ENCODE measurements at regions not wholly inside any gene's neighbourhood (a gene's known extent, or its start where the extent isn't known, plus 50 kb on each side); places are given as distances from the start of the nearest gene placed in this dataset.

DNA sequence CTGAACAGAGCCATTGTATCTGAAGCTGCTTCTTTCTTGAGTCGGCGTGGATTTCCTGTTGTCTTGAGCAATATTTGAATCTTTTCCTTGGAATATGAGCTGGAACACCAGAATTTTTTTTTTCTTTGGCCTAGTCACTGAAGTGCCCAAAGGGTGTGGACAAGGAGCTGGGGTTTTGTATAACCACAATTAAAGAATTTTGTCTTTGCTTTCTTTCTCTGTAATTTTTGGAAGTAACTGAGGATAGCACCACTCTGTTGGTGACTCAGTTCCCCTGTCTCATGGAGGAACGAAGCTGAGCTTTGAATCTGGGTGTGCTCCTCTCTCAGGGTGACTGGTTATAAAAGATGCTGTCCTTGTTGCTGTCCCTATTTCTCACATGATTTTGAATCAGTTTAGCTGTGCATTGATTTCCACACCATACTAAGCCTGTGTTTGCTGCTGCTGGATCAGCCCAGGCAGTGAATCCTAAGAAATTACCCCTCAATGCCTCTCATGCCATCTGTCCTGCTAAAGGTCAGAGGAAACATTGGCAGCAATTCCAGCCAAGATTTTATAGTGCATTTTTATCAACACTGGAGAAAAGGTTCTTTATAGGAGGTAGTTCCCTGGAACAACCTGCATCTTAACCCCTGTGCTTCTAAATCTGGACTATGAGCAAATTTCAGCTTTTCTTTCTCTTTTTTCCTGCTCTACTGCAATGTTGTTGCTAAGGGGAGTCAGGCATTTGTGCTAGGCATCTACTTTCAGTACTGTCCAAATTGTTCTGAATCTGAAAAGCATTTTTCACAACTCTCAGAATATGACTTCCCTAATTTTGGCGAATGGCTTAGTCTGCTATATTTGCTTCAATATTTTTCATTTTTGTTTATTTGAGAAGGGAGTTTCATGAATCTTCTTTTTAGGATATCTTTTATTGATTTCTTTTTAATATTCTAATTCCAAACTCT is 540.8 kb downstream of the SOX6 start:
- Histone ChIP-seq H3K27me3 (ENCODE audit: insufficient read depth, low read length, poor library complexity) (peaks cover 2% of the 10 kb centered on the region), H3K9me3 (ENCODE audit: insufficient read depth, low read length, severe bottlenecking) (no peaks in the 10 kb centered on the region), H3K9ac (ENCODE audit: low read depth, low read length) (no peak overlapping the region), H3K79me2 (ENCODE audit: insufficient read depth, low read length) (no peaks in the 10 kb centered on the region), H3K27ac (ENCODE audit: low read length) (no peak overlapping the region), H3K4me3 (ENCODE audit: low read depth in 1 of 2, low read length in 2 of 2) (no peak overlapping the region), H3K4me2 (ENCODE audit: insufficient read depth, low read length) (no peak overlapping the region), H2AFZ (ENCODE audit: low read depth, low read length) (no peak overlapping the region), H3K4me1 (ENCODE audit: insufficient read depth, low read length) (no peaks in the 10 kb centered on the region), H4K20me1 (ENCODE audit: insufficient read depth, low read length) (no peaks in the 10 kb centered on the region), H3K36me3 (ENCODE audit: insufficient read depth, low read length) (no peaks in the 10 kb centered on the region)
- TF ChIP-seq, protein P1, sequence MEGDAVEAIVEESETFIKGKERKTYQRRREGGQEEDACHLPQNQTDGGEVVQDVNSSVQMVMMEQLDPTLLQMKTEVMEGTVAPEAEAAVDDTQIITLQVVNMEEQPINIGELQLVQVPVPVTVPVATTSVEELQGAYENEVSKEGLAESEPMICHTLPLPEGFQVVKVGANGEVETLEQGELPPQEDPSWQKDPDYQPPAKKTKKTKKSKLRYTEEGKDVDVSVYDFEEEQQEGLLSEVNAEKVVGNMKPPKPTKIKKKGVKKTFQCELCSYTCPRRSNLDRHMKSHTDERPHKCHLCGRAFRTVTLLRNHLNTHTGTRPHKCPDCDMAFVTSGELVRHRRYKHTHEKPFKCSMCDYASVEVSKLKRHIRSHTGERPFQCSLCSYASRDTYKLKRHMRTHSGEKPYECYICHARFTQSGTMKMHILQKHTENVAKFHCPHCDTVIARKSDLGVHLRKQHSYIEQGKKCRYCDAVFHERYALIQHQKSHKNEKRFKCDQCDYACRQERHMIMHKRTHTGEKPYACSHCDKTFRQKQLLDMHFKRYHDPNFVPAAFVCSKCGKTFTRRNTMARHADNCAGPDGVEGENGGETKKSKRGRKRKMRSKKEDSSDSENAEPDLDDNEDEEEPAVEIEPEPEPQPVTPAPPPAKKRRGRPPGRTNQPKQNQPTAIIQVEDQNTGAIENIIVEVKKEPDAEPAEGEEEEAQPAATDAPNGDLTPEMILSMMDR (IDR thresholded peaks at IDR 0.05; ENCODE audit: borderline replicate concordance, extremely low read depth, low read length, poor library complexity, severe bottlenecking), result no peak
- TF ChIP-seq EZH2 (IDR thresholded peaks at IDR 0.05; ENCODE audit: borderline replicate concordance, low read depth, low read length, severe bottlenecking), result no peak
- no peak for ATAC-seq (ENCODE audit: insufficient read depth, low read depth)
- DNase-seq, result no peak

DNA sequence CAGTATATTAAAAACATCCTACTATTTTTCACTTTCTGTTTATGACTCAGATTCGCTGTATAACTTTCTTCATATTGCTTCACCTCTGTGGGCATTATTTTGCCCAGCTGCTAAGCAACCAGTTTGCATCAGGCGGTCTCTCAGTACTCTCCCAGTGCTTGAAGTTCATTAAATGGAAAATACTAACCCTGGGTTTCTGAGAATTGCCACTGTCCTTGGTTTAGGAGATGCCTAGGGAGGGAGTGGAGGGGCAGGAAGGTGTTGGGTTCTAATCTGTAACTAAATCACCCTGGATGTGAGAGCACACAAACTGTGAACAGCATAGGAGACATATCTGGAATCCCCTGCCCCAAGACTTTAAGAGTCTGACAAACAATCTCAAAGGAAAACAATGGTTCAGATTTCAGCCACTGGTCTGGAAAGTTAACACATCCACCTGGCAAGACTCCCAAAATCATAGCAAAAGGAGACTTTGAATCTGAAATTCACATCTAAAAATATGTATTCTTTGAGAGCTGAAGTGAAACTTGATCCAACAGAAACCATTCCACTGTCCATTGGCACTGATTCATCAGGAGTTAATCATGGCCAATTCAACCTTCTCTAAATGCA is 540.0 kb downstream of the SOX6 start:
- no peaks in the 10 kb centered on the region for H3K27me3 ChIP-seq (ENCODE audit: insufficient read depth, low read length, poor library complexity)
- H3K4me3 ChIP-seq (ENCODE audit: low read depth in 1 of 2, low read length in 2 of 2), result no peak overlapping the region
- H3K27ac ChIP-seq (ENCODE audit: low read length), result no peak overlapping the region
- TF ChIP-seq, protein P1 (IDR thresholded peaks at IDR 0.05; ENCODE audit: borderline replicate concordance, extremely low read depth, low read length, poor library complexity, severe bottlenecking), result no peak
- TF ChIP-seq EZH2 (IDR thresholded peaks at IDR 0.05; ENCODE audit: borderline replicate concordance, low read depth, low read length, severe bottlenecking), result no peak
- H3K9me3 ChIP-seq (ENCODE audit: insufficient read depth, low read length, severe bottlenecking), result no peaks in the 10 kb centered on the region
- no peak overlapping the region for H2AFZ ChIP-seq (ENCODE audit: low read depth, low read length)
- no peak overlapping the region for H3K4me2 ChIP-seq (ENCODE audit: insufficient read depth, low read length)
- no peak overlapping the region for H3K9ac ChIP-seq (ENCODE audit: low read depth, low read length)
- H3K4me1 ChIP-seq (ENCODE audit: insufficient read depth, low read length), result no peaks in the 10 kb centered on the region
- DNase-seq (no peak), ATAC-seq (ENCODE audit: insufficient read depth, low read depth) (peak; percentile 31; the same call in 1 of the 3 replicates)
- no peaks in the 10 kb centered on the region for H3K79me2 ChIP-seq (ENCODE audit: insufficient read depth, low read length)
- H4K20me1 ChIP-seq (ENCODE audit: insufficient read depth, low read length), result no peaks in the 10 kb centered on the region
- no peaks in the 10 kb centered on the region for H3K36me3 ChIP-seq (ENCODE audit: insufficient read depth, low read length)

DNA sequence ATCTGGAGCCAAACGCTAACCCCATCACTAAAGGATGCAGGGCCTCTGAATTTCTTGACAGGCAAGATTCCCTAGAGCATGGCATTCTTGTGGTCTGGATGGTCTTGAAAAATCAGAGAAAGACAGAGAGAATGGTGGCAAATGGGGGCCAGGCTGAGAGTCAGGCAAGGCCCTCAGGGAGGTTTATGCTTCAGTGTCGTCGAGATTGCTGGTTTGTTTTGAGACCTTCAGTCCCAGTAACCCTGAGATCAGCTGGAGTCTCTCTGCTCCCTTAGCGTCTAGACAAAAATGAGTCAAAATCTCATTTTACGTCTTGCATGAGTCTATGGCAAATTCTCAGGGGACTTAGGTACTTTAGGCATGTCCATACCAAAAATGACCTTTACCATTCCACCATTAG is 539.3 kb downstream of the SOX6 start:
- Histone ChIP-seq H2AFZ (ENCODE audit: low read depth, low read length) (no peak overlapping the region), H3K36me3 (ENCODE audit: insufficient read depth, low read length) (no peaks in the 10 kb centered on the region), H4K20me1 (ENCODE audit: insufficient read depth, low read length) (no peaks in the 10 kb centered on the region), H3K27ac (ENCODE audit: low read length) (no peak overlapping the region), H3K4me1 (ENCODE audit: insufficient read depth, low read length) (no peaks in the 10 kb centered on the region), H3K27me3 (ENCODE audit: insufficient read depth, low read length, poor library complexity) (no peaks in the 10 kb centered on the region), H3K4me2 (ENCODE audit: insufficient read depth, low read length) (no peak overlapping the region), H3K4me3 (ENCODE audit: low read depth in 1 of 2, low read length in 2 of 2) (no peak overlapping the region), H3K79me2 (ENCODE audit: insufficient read depth, low read length) (no peaks in the 10 kb centered on the region), H3K9ac (ENCODE audit: low read depth, low read length) (no peak overlapping the region), H3K9me3 (ENCODE audit: insufficient read depth, low read length, severe bottlenecking) (no peaks in the 10 kb centered on the region)
- no peak for DNase-seq
- TF ChIP-seq, protein P1 (IDR thresholded peaks at IDR 0.05; ENCODE audit: borderline replicate concordance, extremely low read depth, low read length, poor library complexity, severe bottlenecking), result no peak
- TF ChIP-seq EZH2 (IDR thresholded peaks at IDR 0.05; ENCODE audit: borderline replicate concordance, low read depth, low read length, severe bottlenecking), result no peak
- no peak for ATAC-seq (ENCODE audit: insufficient read depth, low read depth)
